C4-2B (cell line): ENCODE measurements at regions not wholly inside any gene's neighbourhood (a gene's known extent, or its start where the extent isn't known, plus 50 kb on each side); places are given as distances from the start of the nearest gene placed in this dataset.

Experiments
- H3K27ac ChIP-seq: fragments of 450-650 bp; 2 replicates; pipeline ENCODE4 v1.5.1; 2017
- CTCF ChIP-seq: fragments of 450-650 bp; conservative IDR thresholded peaks from 2 replicates; pipeline ENCODE4 v1.5.1; 2017; ENCODE audit warnings: mild to moderate bottlenecking
- ZFX ChIP-seq: fragments of 450-650 bp; IDR thresholded peaks from 2 replicates; pipeline ENCODE4 v1.6.1; 2017

GRCh38 chr13:22487932-22488331 lies 692.8 kb upstream of the SGCG start:
- H3K27ac ChIP-seq, result no peak overlapping the region
- TF ChIP-seq CTCF, result no peak
- no peak for TF ChIP-seq ZFX

GRCh38 chr13:22489771-22490170 lies 691.0 kb upstream of the SGCG start:
- TF ChIP-seq ZFX (no peak), CTCF (no peak)
- no peak overlapping the region for H3K27ac ChIP-seq

GRCh38 chr13:22495819-22496218 lies 685.0 kb upstream of the SGCG start:
- TF ChIP-seq ZFX (no peak), CTCF (no peak)
- H3K27ac ChIP-seq, result no peak overlapping the region

GRCh38 chr13:22496803-22497508 lies 683.8 kb upstream of the SGCG start:
- H3K27ac ChIP-seq, result no peak overlapping the region
- TF ChIP-seq ZFX (no peak), CTCF (no peak)

- no peak for TF ChIP-seq CTCF
- TF ChIP-seq ZFX, result no peak
- H3K27ac ChIP-seq, result no peak overlapping the region
Measured at GRCh38 chr13:22497991-22498780, 682.6 kb upstream of the SGCG start.

- TF ChIP-seq ZFX, result no peak
- TF ChIP-seq CTCF, result no peak
- H3K27ac ChIP-seq, result no peak overlapping the region
Measured at GRCh38 chr13:22499919-22500318, 680.9 kb upstream of the SGCG start.

GRCh38 chr13:22505489-22505888 lies 675.3 kb upstream of the SGCG start:
- H3K27ac ChIP-seq, result no peak overlapping the region
- no peak for TF ChIP-seq CTCF
- no peak for TF ChIP-seq ZFX
